Liver (tissue), 8 donors: ENCODE measurements at regions not wholly inside any gene's neighbourhood (a gene's known extent, or its start where the extent isn't known, plus 50 kb on each side); places are given as distances from the start of the nearest gene placed in this dataset.

Experiments used
- DNase-seq: peaks from one replicate; pipeline ENCODE4 v3.0.0-alpha.2; 2017; ENCODE audit warnings: low spot score
- H3K27ac ChIP-seq, 2 donors: one replicate each; pipeline ENCODE4 v1.7.0; 2013; ENCODE audit warnings: inconsistent platforms in 2 of 2, low read length in 2 of 2, control low read depth in 1 of 2, low read depth in 1 of 2, mild to moderate bottlenecking in 1 of 2
- H3K27me3 ChIP-seq, 4 donors: one replicate each; pipeline versions ENCODE4 v1.6.1 to v1.7.0; 2013; ENCODE audit warnings: low read length in 3 of 4, inconsistent platforms in 1 of 4, mild to moderate bottlenecking in 1 of 4, moderate library complexity in 1 of 4; ENCODE audit not compliant: control insufficient read depth in 4 of 4, insufficient read depth in 4 of 4
- H3K36me3 ChIP-seq, 4 donors: one replicate each; pipeline versions ENCODE4 v1.6.1 to v1.7.0; 2013; ENCODE audit warnings: low read length in 3 of 4, mild to moderate bottlenecking in 3 of 4, low read depth in 1 of 4, moderate library complexity in 1 of 4; ENCODE audit not compliant: control insufficient read depth in 4 of 4, insufficient read depth in 3 of 4
- H3K4me1 ChIP-seq, 4 donors: one replicate each; pipeline versions ENCODE4 v1.6.1 to v1.7.0; 2013; ENCODE audit warnings: low read length in 3 of 4, mild to moderate bottlenecking in 3 of 4, moderate library complexity in 1 of 4; ENCODE audit not compliant: control insufficient read depth in 4 of 4, insufficient read depth in 4 of 4
- H3K4me3 ChIP-seq, 3 donors: one replicate each; pipeline versions ENCODE4 v1.6.1 to v1.7.0; 2013; ENCODE audit warnings: low read length in 3 of 3, control low read depth in 1 of 3, low read depth in 1 of 3, mild to moderate bottlenecking in 1 of 3
- H3K9ac ChIP-seq, 2 donors: one replicate each; pipeline ENCODE4 v1.7.0; 2013; ENCODE audit warnings: low read length in 2 of 2, mild to moderate bottlenecking in 2 of 2, moderate library complexity in 2 of 2, control low read depth in 1 of 2, low read depth in 1 of 2
- H3K9me3 ChIP-seq, 4 donors: one replicate each; pipeline versions ENCODE4 v1.6.1 to v1.7.0; 2013; ENCODE audit warnings: low read length in 3 of 4; ENCODE audit not compliant: control insufficient read depth in 4 of 4
- ATF3 ChIP-seq: IDR thresholded peaks from 2 replicates; pipeline ENCODE4 v1.6.1; 2016; ENCODE audit warnings: antibody characterized with exemption
- CTCF ChIP-seq: fragments of 150-350 bp; IDR thresholded peaks from 2 replicates; pipeline ENCODE4 v1.5.1; 2017; ENCODE audit warnings: improper control_type of control experiment, low read depth, low read length; ENCODE audit not compliant: missing input control
- EGR1 ChIP-seq, 2 donors: IDR thresholded peaks; 2 replicates each; pipeline ENCODE4 v1.6.1; 2016 to 2018; ENCODE audit warnings: antibody characterized with exemption in 2 of 2, low read depth in 2 of 2
- FOXA1 ChIP-seq: IDR thresholded peaks from 2 replicates; pipeline ENCODE4 v1.6.1; 2016; ENCODE audit warnings: antibody characterized with exemption
- FOXA2 ChIP-seq: IDR thresholded peaks from 2 replicates; pipeline ENCODE4 v1.6.1; 2016; ENCODE audit warnings: antibody characterized with exemption
- GABPA ChIP-seq, 2 donors: IDR thresholded peaks in 1 of 2; conservative IDR thresholded peaks in 1 of 2; 2 replicates each; pipeline ENCODE4 v1.6.1; 2016; ENCODE audit warnings: antibody characterized with exemption in 2 of 2, mild to moderate bottlenecking in 1 of 2, moderate library complexity in 1 of 2
- HNF4A ChIP-seq, 2 donors: conservative IDR thresholded peaks; 2 replicates each; pipeline ENCODE4 v1.6.1; 2016; ENCODE audit warnings: antibody characterized with exemption in 2 of 2, mild to moderate bottlenecking in 2 of 2
- HNF4G ChIP-seq: IDR thresholded peaks from 2 replicates; pipeline ENCODE4 v1.6.1; 2016; ENCODE audit warnings: antibody characterized with exemption
- MAX ChIP-seq: IDR thresholded peaks from 2 replicates; pipeline ENCODE4 v1.6.1; 2016; ENCODE audit warnings: antibody characterized with exemption
- NR2F2 ChIP-seq: IDR thresholded peaks from 2 replicates; pipeline ENCODE4 v1.6.1; 2016; ENCODE audit warnings: antibody characterized with exemption
- RAD21 ChIP-seq, 2 donors: IDR thresholded peaks; 2 replicates each; pipeline ENCODE4 v1.6.1; 2016; ENCODE audit warnings: antibody characterized with exemption in 2 of 2, mild to moderate bottlenecking in 2 of 2
- RXRA ChIP-seq, 2 donors: IDR thresholded peaks; 2 replicates each; pipeline ENCODE4 v1.6.1; 2017 to 2018; ENCODE audit warnings: antibody characterized with exemption in 2 of 2, mild to moderate bottlenecking in 1 of 2
- SP1 ChIP-seq: IDR thresholded peaks from 2 replicates; pipeline ENCODE4 v1.6.1; 2018; ENCODE audit warnings: antibody characterized with exemption, mild to moderate bottlenecking
- TAF1 ChIP-seq: conservative IDR thresholded peaks from 2 replicates; pipeline ENCODE4 v1.6.1; 2016; ENCODE audit warnings: antibody characterized with exemption, mild to moderate bottlenecking
- YY1 ChIP-seq: IDR thresholded peaks from 2 replicates; pipeline ENCODE4 v1.6.1; 2016; ENCODE audit warnings: antibody characterized with exemption, mild to moderate bottlenecking
- ZBTB33 ChIP-seq: IDR thresholded peaks from 2 replicates; pipeline ENCODE4 v1.6.1; 2016; ENCODE audit warnings: antibody characterized with exemption
- WGBS: extraction: QIAGEN DNeasy Blood & Tissue Kit; methylation state at CpG from one replicate; pipeline ENCODE4 v1.1.7; 2013; 5-methylcytosine and 5-hydroxymethylcytosine counted together
- donor health status: healthy.
- donor health status: healthy.
- donor health status: healthy.
- donor health status: healthy.
- donor health status: healthy.

GRCh38 chr2:104975851-104976250, 62.0 kb upstream of the MRPS9 start:
- Histone ChIP-seq H3K9me3 (no peaks in the 10 kb centered on the region), H3K27ac (no peak overlapping the region), H3K27me3 (no peaks in the 10 kb centered on the region), H3K36me3 (no peaks in the 10 kb centered on the region), H3K4me3 (no peak overlapping the region), H3K9ac (no peak overlapping the region), H3K4me1 (no peaks in the 10 kb centered on the region)
- DNase-seq, result no peak
- WGBS, result 59% methylated on average over 3 of the region's 3 CpGs
- TF ChIP-seq TAF1 (no peak), HNF4A (conservative IDR thresholded peaks at IDR 0.05) (no peak), FOXA2 (no peak), NR2F2 (no peak), RXRA (IDR thresholded peaks at IDR 0.05) (no peak), CTCF (no peak), FOXA1 (no peak), YY1 (no peak), RAD21 (IDR thresholded peaks at IDR 0.05) (no peak), MAX (no peak), GABPA (IDR thresholded peaks at IDR 0.05 in 1 of 2, conservative IDR thresholded peaks at IDR 0.05 in 1 of 2) (no peak), ATF3 (no peak), HNF4G (no peak), EGR1 (IDR thresholded peaks at IDR 0.05; ENCODE audit: low read depth in 2 of 2) (no peak), ZBTB33 (no peak)

- Histone ChIP-seq H3K9me3 (no peaks in the 10 kb centered on the region), H3K36me3 (no peaks in the 10 kb centered on the region), H3K4me3 (no peak overlapping the region), H3K4me1 (no peaks in the 10 kb centered on the region), H3K27me3 (no peaks in the 10 kb centered on the region), H3K9ac (no peak overlapping the region), H3K27ac (no peak overlapping the region)
- WGBS, result 52% methylated on average over 4 of the region's 4 CpGs
- no peak for DNase-seq
- TF ChIP-seq CTCF (no peak), HNF4A (conservative IDR thresholded peaks at IDR 0.05) (no peak), TAF1 (no peak), GABPA (IDR thresholded peaks at IDR 0.05 in 1 of 2, conservative IDR thresholded peaks at IDR 0.05 in 1 of 2) (no peak), FOXA1 (no peak), ZBTB33 (no peak), EGR1 (IDR thresholded peaks at IDR 0.05; ENCODE audit: low read depth in 2 of 2) (no peak), SP1 (no peak), ATF3 (no peak), MAX (no peak)
These were observed 61.2 kb upstream of the MRPS9 start for GRCh38 chr2:104976603-104977120.
